A673 (cell line): ENCODE measurements at regions not wholly inside any gene's neighbourhood (a gene's known extent, or its start where the extent isn't known, plus 50 kb on each side); places are given as distances from the start of the nearest gene placed in this dataset.

ENCODE experiments used
- CTCF ChIP-seq: fragments of 300-800, 200-600 bp; sonication (generic); conservative IDR thresholded peaks from 2 replicates; pipeline ENCODE4 v1.5.1; 2017; ENCODE audit warnings: low read depth, mild to moderate bottlenecking, antibody characterized with exemption, low read length, moderate library complexity, mixed read lengths
- EZH2 ChIP-seq: fragments of 200-600 bp; sonication (generic); IDR thresholded peaks from 2 replicates; pipeline ENCODE4 v1.6.1; 2017; ENCODE audit warnings: borderline replicate concordance, low read depth, mild to moderate bottlenecking, mixed read lengths, antibody characterized with exemption, low read length; ENCODE audit not compliant: poor library complexity, severe bottlenecking

- TF ChIP-seq CTCF (no peak), EZH2 (no peak)
Observed at GRCh38 chr19:31152906-31153305, 196.3 kb downstream of the TSHZ3 start.
